NB4 (cell line): ENCODE measurements at regions not wholly inside any gene's neighbourhood (a gene's known extent, or its start where the extent isn't known, plus 50 kb on each side); places are given as distances from the start of the nearest gene placed in this dataset.

Experiments used
- CTCF ChIP-seq: IDR thresholded peaks from one replicate; pipeline ENCODE4 v1.5.1; 2012; ENCODE audit warnings: low read depth, low read length
- MAX ChIP-seq: IDR thresholded peaks from 2 replicates; pipeline ENCODE4 v1.6.1; 2011; ENCODE audit warnings: low read depth, low read length
- POLR2A ChIP-seq: IDR thresholded peaks from 2 replicates; pipeline ENCODE4 v1.6.1; 2011; ENCODE audit warnings: mild to moderate bottlenecking; ENCODE audit not compliant: insufficient read length; ENCODE audit errors: extremely low read depth

GRCh38 chr1:242946206-242946605 is 308.9 kb downstream of the CEP170 start:
- TF ChIP-seq CTCF (no peak), POLR2A (no peak), MAX (no peak)
